D341Med (cell line): ENCODE measurements at regions not wholly inside any gene's neighbourhood (a gene's known extent, or its start where the extent isn't known, plus 50 kb on each side); places are given as distances from the start of the nearest gene placed in this dataset.

Experiments used
- DNase-seq: peaks from one replicate; pipeline ENCODE4 v3.0.0; 2012; ENCODE audit warnings: low spot score

- DNase-seq: no peak
Measured at GRCh38 chr2:105449076-105449475, 50.2 kb upstream of the FHL2 start.
